BLaER1 treated with 17β-estradiol and CSF1 and Interleukin-3, amounts not matched to agents 10 nM and 100 nM (cell line): ENCODE measurements at regions not wholly inside any gene's neighbourhood (a gene's known extent, or its start where the extent isn't known, plus 50 kb on each side); places are given as distances from the start of the nearest gene placed in this dataset.

ENCODE experiments used
- H3K27ac ChIP-seq, 11 experiments: shearing (Covaris generic); formaldehyde crosslinking; 2 replicates each; pipeline ENCODE4 v1.8.1; 2022
- H3K27me3 ChIP-seq, 11 experiments: shearing (Covaris generic); formaldehyde crosslinking; 2 replicates each; pipeline ENCODE4 v1.8.1; 2022
- H3K36me3 ChIP-seq, 11 experiments: shearing (Covaris generic); formaldehyde crosslinking; 2 replicates each; pipeline ENCODE4 v1.8.1; 2022
- H3K4me1 ChIP-seq, 10 experiments: shearing (Covaris generic); formaldehyde crosslinking; 2 replicates each; pipeline ENCODE4 v1.8.1; 2022
- H3K4me2 ChIP-seq, 11 experiments: shearing (Covaris generic); formaldehyde crosslinking; 2 replicates each; pipeline ENCODE4 v1.8.1; 2022
- H3K4me3 ChIP-seq, 10 experiments: shearing (Covaris generic); formaldehyde crosslinking; 2 replicates each; pipeline ENCODE4 v1.8.1; 2022
- H3K9ac ChIP-seq, 11 experiments: shearing (Covaris generic); formaldehyde crosslinking; 2 replicates each; pipeline ENCODE4 v1.8.1; 2022
- H3K9me3 ChIP-seq, 11 experiments: shearing (Covaris generic); formaldehyde crosslinking; replicated peaks in 1 of 11; 2 replicates each; pipeline ENCODE4 v1.8.1; 2022
- H4K20me1 ChIP-seq, 11 experiments: shearing (Covaris generic); formaldehyde crosslinking; 2 replicates each; pipeline ENCODE4 v1.8.1; 2022
- Cebpa-rat ChIP-seq, 11 experiments: shearing (Covaris generic); IDR thresholded peaks; 2 replicates each; pipeline ENCODE4 v1.8.1; 2022

DNA sequence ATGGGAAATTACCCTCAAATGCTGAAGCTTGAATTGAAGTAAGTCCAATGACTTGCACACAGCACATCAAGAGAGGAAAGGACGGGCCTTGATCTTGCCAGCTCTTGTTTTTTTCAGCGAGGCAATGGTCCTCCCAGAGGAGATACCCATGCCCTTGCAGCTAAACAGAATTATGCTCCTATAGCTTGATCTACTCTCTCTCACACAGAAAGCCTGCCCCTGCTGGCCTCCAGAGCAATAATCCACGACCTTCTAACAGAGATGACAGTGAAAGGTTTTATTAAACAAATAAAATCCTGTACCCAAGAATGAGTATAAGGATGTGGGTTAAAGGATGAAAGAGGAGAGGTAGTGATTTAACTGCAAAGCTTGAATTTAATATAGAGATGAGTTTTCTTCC is 268.0 kb downstream of the ADRA2A start:
- Histone ChIP-seq H4K20me1 (no peaks in the 10 kb centered on the region), H3K4me2 (no peak overlapping the region), H3K36me3 (peaks cover 0 to 4% (median 0%) of the 10 kb centered on the region in 11 experiments; a peak in 3 of 22 replicates), H3K9ac (no peak overlapping the region), H3K4me1 (no peaks in the 10 kb centered on the region), H3K4me3 (no peak overlapping the region), H3K27me3 (no peaks in the 10 kb centered on the region), H3K9me3 (peaks cover 32 to 41% (median 35%) of the 10 kb centered on the region in 11 experiments), H3K27ac (no peak overlapping the region)
- TF ChIP-seq Cebpa-rat (IDR thresholded peaks at IDR 0.05) = no peak

DNA sequence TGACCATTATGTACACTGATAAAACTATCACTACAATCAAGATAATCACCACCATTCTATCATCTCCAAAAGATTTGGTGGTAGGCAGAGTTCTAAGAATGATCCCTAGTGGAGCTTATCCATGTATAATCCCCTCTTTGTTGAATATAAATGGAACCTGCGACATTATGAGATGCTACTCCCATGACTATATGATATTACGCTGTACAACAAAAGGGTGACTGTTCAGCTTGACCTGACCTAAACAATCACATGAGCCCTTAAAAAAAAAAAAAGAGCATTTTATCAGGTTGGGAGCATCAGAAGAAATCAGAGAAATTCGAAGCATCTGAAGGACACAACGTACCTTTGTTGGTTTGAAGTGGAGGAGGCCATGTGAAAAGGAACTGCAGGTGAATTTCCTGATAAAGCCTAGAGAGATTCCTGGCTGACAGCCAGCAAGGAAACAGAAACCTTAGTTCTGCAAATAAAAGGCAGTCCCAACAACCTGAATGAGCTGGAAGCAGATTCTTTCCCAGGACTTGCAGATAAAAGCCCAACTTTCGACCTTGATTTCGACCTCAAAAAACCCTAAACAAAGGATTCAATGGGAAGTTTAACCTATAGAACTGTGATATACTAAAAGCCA is 270.7 kb downstream of the ADRA2A start:
- H3K27me3 ChIP-seq = no peaks in the 10 kb centered on the region
- TF ChIP-seq Cebpa-rat (IDR thresholded peaks at IDR 0.05) = no peak
- H3K4me2 ChIP-seq = no peak overlapping the region
- H3K9me3 ChIP-seq = peaks cover 5 to 14% (median 8%) of the 10 kb centered on the region in 11 experiments
- no peak overlapping the region for H3K9ac ChIP-seq
- H3K4me1 ChIP-seq = no peaks in the 10 kb centered on the region
- H3K27ac ChIP-seq = no peak overlapping the region
- no peaks in the 10 kb centered on the region for H3K36me3 ChIP-seq
- no peak overlapping the region for H3K4me3 ChIP-seq
- H4K20me1 ChIP-seq = no peaks in the 10 kb centered on the region

DNA sequence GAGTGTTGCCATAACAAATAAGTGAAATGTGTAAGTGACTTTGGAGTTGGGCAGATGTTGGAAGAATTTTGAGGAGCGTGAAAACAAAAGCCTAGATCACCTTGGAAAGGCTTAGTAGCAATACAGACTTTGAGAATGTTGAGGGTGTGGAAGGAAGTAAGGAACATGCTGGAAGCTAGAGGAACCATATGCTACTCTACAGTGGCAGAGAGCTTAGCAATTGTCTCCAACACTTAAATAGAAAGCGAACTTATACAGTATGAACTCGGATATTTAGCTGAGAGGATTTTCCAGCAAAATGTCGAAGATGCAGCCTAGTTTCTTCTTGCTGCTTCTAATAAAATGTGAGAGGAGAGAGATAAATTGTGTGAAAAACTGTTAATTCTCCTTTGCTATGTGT is 271.2 kb downstream of the ADRA2A start:
- H3K36me3 ChIP-seq = no peaks in the 10 kb centered on the region
- H4K20me1 ChIP-seq = no peaks in the 10 kb centered on the region
- peaks cover 0 to 9% (median 3%) of the 10 kb centered on the region in 11 experiments; a peak in 12 of 22 replicates for H3K9me3 ChIP-seq
- H3K27me3 ChIP-seq = no peaks in the 10 kb centered on the region
- peaks cover 0 to 4% (median 0%) of the 10 kb centered on the region in 10 experiments; a peak in 1 of 20 replicates for H3K4me1 ChIP-seq
- TF ChIP-seq Cebpa-rat (IDR thresholded peaks at IDR 0.05) = no peak
- no peak overlapping the region for H3K9ac ChIP-seq
- H3K4me2 ChIP-seq = no peak overlapping the region
- no peak overlapping the region for H3K4me3 ChIP-seq
- H3K27ac ChIP-seq = no peak overlapping the region

DNA sequence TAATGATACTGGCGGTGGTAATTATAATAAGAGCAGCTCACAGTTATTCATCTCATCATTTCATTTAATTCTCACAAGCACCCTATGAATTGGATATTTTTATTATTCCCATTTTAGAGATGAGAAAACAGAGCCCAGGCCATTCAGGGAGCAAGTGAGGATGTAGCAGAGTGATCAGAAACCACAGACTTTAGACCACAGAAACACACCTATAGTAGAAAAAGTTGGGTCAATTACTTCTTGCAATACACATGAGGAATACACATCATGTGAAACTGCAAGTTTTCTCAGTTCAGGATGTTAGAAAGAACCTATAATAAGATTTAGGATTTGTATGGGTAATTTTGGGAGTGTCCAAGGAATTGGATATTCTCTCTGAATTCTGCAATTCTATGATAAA is 278.0 kb downstream of the ADRA2A start:
- Histone ChIP-seq H3K4me2 (no peak overlapping the region), H3K27ac (no peak overlapping the region), H3K4me1 (peaks cover 0 to 4% (median 0%) of the 10 kb centered on the region in 10 experiments; a peak in 1 of 20 replicates), H3K36me3 (no peaks in the 10 kb centered on the region), H3K27me3 (no peaks in the 10 kb centered on the region), H3K9ac (no peak overlapping the region), H4K20me1 (no peaks in the 10 kb centered on the region), H3K9me3 (no peaks in the 10 kb centered on the region), H3K4me3 (no peak overlapping the region)
- no peak for TF ChIP-seq Cebpa-rat (IDR thresholded peaks at IDR 0.05)

DNA sequence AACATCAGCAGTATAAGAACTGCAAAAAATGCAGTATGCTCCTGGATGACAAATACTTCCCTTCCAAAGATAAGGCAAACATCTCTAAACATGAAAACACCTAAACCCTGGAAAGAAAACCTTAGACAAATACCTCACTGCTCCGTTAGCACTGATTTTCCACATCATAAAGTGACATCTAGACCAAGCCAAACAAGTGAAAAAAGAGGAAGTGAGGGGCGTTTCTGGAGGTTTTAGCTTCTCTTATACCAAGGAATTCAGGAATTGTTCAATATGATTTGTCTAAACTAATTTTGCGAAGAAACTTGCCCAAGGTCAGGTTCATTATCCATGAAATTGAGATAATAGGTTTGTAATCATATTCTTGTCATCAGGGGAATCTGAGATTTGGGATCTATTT is 279.7 kb downstream of the ADRA2A start:
- H3K27ac ChIP-seq = no peak overlapping the region
- no peak overlapping the region for H3K4me2 ChIP-seq
- no peak overlapping the region for H3K4me3 ChIP-seq
- no peaks in the 10 kb centered on the region for H3K9me3 ChIP-seq
- no peak overlapping the region for H3K9ac ChIP-seq
- H3K27me3 ChIP-seq = no peaks in the 10 kb centered on the region
- H3K4me1 ChIP-seq = peaks cover 0 to 4% (median 0%) of the 10 kb centered on the region in 10 experiments; a peak in 1 of 20 replicates
- no peaks in the 10 kb centered on the region for H3K36me3 ChIP-seq
- no peak for TF ChIP-seq Cebpa-rat (IDR thresholded peaks at IDR 0.05)
- no peaks in the 10 kb centered on the region for H4K20me1 ChIP-seq

DNA sequence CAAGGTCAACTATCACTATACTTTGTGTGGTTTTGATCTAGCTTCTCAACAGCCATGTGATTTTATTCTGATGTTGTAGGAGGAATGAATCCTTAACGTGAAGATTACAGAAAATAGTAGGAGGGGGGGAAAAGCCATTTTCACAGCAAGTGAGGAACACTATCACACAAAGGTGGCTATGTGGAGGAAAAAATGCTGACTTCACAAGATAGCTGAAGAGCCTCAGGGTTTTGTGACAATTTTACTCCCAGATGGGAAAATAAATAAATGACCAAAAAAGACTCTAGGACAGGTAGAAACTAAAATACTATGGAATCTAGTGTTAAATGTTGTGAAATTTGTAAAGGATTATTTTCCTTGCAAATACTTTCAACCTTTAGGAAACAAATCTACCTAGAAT is 281.0 kb downstream of the ADRA2A start:
- Histone ChIP-seq H3K4me2 (no peak overlapping the region), H4K20me1 (no peaks in the 10 kb centered on the region), H3K36me3 (no peaks in the 10 kb centered on the region), H3K27ac (no peak overlapping the region), H3K27me3 (no peaks in the 10 kb centered on the region), H3K4me1 (peaks cover 0 to 2% (median 0%) of the 10 kb centered on the region in 10 experiments; a peak in 1 of 20 replicates), H3K9ac (no peak overlapping the region), H3K4me3 (no peak overlapping the region), H3K9me3 (no peaks in the 10 kb centered on the region)
- TF ChIP-seq Cebpa-rat (IDR thresholded peaks at IDR 0.05) = no peak

DNA sequence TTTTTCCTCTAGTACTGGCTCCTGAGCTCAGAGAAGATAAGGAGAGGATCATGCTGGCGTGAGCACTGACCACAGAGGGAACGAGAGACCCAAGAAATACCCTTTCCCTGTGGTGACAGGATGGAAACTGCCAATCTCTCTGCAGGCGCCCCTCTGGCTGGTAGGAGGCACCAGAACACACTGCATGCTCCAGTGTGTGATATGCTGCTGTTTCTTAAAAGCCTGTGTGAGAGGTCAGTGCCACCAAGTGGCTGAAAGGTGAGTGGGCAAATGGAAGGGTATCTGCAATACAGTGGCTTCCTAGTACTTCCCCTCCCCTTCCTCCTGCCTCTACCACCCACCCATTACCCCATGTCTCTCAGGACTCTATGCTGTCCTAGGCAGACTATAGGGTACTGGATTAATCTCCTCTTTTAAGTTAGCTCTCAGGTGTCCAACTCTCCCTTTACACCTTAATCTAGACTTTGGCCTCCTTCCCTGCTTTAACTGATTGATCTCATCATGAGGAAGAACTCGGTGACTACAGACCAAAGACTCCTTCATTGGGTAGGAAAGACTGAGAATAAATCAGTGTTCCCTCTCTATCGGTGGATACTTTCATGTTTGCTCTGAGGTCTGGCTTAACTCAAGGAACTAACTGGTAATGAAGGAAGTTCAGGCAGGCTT is 283.6 kb downstream of the ADRA2A start:
- H3K4me1 ChIP-seq = no peaks in the 10 kb centered on the region
- no peak overlapping the region for H3K9ac ChIP-seq
- no peak overlapping the region for H3K27ac ChIP-seq
- H3K9me3 ChIP-seq = no peaks in the 10 kb centered on the region
- no peak for TF ChIP-seq Cebpa-rat (IDR thresholded peaks at IDR 0.05)
- H4K20me1 ChIP-seq = no peaks in the 10 kb centered on the region
- H3K36me3 ChIP-seq = no peaks in the 10 kb centered on the region
- H3K4me2 ChIP-seq = no peak overlapping the region
- H3K4me3 ChIP-seq = no peak overlapping the region
- H3K27me3 ChIP-seq = no peaks in the 10 kb centered on the region

DNA sequence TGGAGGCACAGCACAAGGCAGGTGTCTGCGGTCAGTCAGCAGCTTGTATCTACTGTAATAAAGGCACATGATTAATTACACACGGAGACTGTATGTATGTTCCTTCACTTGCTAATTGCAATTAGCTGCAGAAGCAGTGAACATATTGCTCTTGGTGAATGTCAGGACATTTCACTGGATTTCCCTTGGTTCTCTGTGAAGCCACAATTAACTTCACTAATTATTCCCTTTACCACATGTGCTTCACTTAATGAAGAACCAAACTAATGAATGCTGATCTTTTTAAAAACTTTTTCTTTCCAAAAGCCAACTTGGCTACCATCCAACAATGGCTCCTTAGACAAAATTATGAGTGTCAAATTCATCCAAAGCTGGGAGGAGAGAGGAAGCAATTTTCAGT is 290.7 kb downstream of the ADRA2A start:
- Histone ChIP-seq H4K20me1 (no peaks in the 10 kb centered on the region), H3K4me2 (no peak overlapping the region), H3K9me3 (no peaks in the 10 kb centered on the region), H3K36me3 (no peaks in the 10 kb centered on the region), H3K4me1 (no peaks in the 10 kb centered on the region), H3K27ac (no peak overlapping the region), H3K27me3 (no peaks in the 10 kb centered on the region), H3K4me3 (no peak overlapping the region), H3K9ac (no peak overlapping the region)
- no peak for TF ChIP-seq Cebpa-rat (IDR thresholded peaks at IDR 0.05)

DNA sequence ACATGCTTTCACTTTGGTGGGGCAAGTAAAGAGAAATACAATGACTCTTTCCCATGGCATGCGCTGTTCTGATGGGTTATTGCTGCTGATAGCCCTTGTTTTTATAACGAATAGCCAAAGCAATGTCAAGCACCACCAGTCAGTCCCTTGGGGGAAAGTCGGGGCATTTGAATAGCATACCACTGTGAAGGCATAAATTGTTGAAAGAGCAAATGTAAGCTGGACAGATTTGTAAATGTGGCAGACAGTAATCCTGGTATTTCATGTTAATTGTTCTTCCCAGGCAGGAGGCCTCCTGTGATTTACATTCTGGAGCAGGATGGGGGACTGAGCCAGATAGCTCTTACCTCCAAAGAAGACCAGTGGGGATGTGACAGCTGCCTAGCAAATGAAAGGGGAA is 293.3 kb downstream of the ADRA2A start:
- no peak overlapping the region for H3K27ac ChIP-seq
- no peak overlapping the region for H3K4me3 ChIP-seq
- H3K9me3 ChIP-seq = no peaks in the 10 kb centered on the region
- TF ChIP-seq Cebpa-rat (IDR thresholded peaks at IDR 0.05) = no peak
- H3K36me3 ChIP-seq = no peaks in the 10 kb centered on the region
- H3K4me1 ChIP-seq = no peaks in the 10 kb centered on the region
- H3K4me2 ChIP-seq = no peak overlapping the region
- no peak overlapping the region for H3K9ac ChIP-seq
- H4K20me1 ChIP-seq = no peaks in the 10 kb centered on the region
- H3K27me3 ChIP-seq = no peaks in the 10 kb centered on the region

DNA sequence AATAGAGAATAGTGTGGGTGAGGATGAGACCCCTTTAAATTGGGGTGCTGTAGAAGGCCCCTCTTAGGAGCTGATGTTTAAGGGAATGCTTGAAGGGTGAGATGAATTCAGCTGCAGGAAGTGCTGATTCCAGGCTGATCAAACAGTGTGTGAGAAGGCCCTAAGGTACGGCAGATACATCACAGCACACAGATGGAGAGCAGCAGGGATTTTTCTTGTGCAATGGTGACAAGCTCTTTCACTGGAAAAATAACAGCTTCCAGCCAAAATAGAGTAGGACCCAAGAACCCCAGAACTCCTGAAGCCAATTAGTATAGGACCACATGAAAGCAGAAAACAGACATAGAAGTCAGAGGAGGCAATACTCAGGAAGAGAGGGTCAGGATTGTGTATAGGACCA is 296.9 kb downstream of the ADRA2A start:
- Histone ChIP-seq H4K20me1 (no peaks in the 10 kb centered on the region), H3K9me3 (no peaks in the 10 kb centered on the region), H3K9ac (no peak overlapping the region), H3K4me3 (no peak overlapping the region), H3K36me3 (no peaks in the 10 kb centered on the region), H3K4me2 (no peak overlapping the region), H3K27me3 (no peaks in the 10 kb centered on the region), H3K4me1 (no peaks in the 10 kb centered on the region), H3K27ac (no peak overlapping the region)
- TF ChIP-seq Cebpa-rat (IDR thresholded peaks at IDR 0.05) = no peak
